Stomach smooth muscle (tissue), 2 donors: ENCODE measurements at regions not wholly inside any gene's neighbourhood (a gene's known extent, or its start where the extent isn't known, plus 50 kb on each side); places are given as distances from the start of the nearest gene placed in this dataset.
"Not testable (repeated sequence)": the region's sequence is repeated elsewhere in the genome, so short reads cannot be mapped to it uniquely, and the experiment has no call there.

Experiments
- H3K27ac ChIP-seq: one replicate; pipeline ENCODE4 v1.7.0; 2013; ENCODE audit warnings: mild to moderate bottlenecking, low read length, inconsistent platforms
- H3K27me3 ChIP-seq, 2 donors: one replicate each; pipeline ENCODE4 v1.7.0; 2013; ENCODE audit warnings: low read length in 2 of 2; ENCODE audit not compliant: insufficient read depth in 2 of 2, control insufficient read depth in 1 of 2
- H3K36me3 ChIP-seq, 2 donors: one replicate each; pipeline ENCODE4 v1.7.0; 2013; ENCODE audit warnings: low read length in 2 of 2; ENCODE audit not compliant: control insufficient read depth in 2 of 2, insufficient read depth in 2 of 2
- H3K4me1 ChIP-seq: one replicate; pipeline ENCODE4 v1.7.0; 2013; ENCODE audit warnings: low read length; ENCODE audit not compliant: control insufficient read depth, insufficient read depth
- H3K4me3 ChIP-seq, 2 donors: one replicate each; pipeline ENCODE4 v1.7.0; 2013; ENCODE audit warnings: low read length in 2 of 2
- H3K9ac ChIP-seq, 2 donors: one replicate each; pipeline ENCODE4 v1.7.0; 2013; ENCODE audit warnings: low read length in 2 of 2, mild to moderate bottlenecking in 1 of 2
- H3K9me3 ChIP-seq, 2 donors: one replicate each; pipeline ENCODE4 v1.7.0; 2013; ENCODE audit warnings: low read length in 2 of 2; ENCODE audit not compliant: control insufficient read depth in 2 of 2
- donor health status: healthy.
- donor health status: Pancreatic carcinoma.

GRCh38 chr4:131734321-131734720 is 1414.8 kb upstream of the PCDH10 start:
- not testable (repeated sequence) for H3K9ac ChIP-seq, H3K4me1 ChIP-seq, H3K36me3 ChIP-seq, H3K27ac ChIP-seq, H3K9me3 ChIP-seq, H3K27me3 ChIP-seq, H3K4me3 ChIP-seq

- not testable (repeated sequence) for H3K4me3 ChIP-seq
Observed at GRCh38 chr4:131734851-131735385, 1414.2 kb upstream of the PCDH10 start.

GRCh38 chr4:131738991-131739390 is 1410.1 kb upstream of the PCDH10 start:
- H3K9me3 ChIP-seq, H3K36me3 ChIP-seq, H3K4me1 ChIP-seq, H3K27ac ChIP-seq, H3K27me3 ChIP-seq, H3K9ac ChIP-seq, H3K4me3 ChIP-seq: not testable (repeated sequence)

More at GRCh38 chr4:131734851-131735385, 1414.2 kb upstream of the PCDH10 start:
- not testable (repeated sequence) for H3K27me3 ChIP-seq, H3K27ac ChIP-seq, H3K9me3 ChIP-seq, H3K9ac ChIP-seq, H3K4me1 ChIP-seq, H3K36me3 ChIP-seq

- H3K4me1 ChIP-seq, H3K9me3 ChIP-seq, H3K27ac ChIP-seq, H3K36me3 ChIP-seq, H3K9ac ChIP-seq, H3K27me3 ChIP-seq, H3K4me3 ChIP-seq: not testable (repeated sequence)
Observed at GRCh38 chr4:131741836-131742235, 1407.3 kb upstream of the PCDH10 start.

- H3K9ac ChIP-seq, H3K4me3 ChIP-seq, H3K36me3 ChIP-seq, H3K9me3 ChIP-seq, H3K27me3 ChIP-seq, H3K27ac ChIP-seq, H3K4me1 ChIP-seq: not testable (repeated sequence)
Observed at GRCh38 chr4:131742536-131743205, 1406.4 kb upstream of the PCDH10 start.

GRCh38 chr4:131743348-131743747 is 1405.7 kb upstream of the PCDH10 start:
- H3K4me3 ChIP-seq, H3K36me3 ChIP-seq, H3K27ac ChIP-seq: not testable (repeated sequence)

GRCh38 chr4:131747203-131747602 is 1401.9 kb upstream of the PCDH10 start:
- H3K9ac ChIP-seq, H3K27ac ChIP-seq, H3K9me3 ChIP-seq, H3K4me1 ChIP-seq, H3K4me3 ChIP-seq, H3K27me3 ChIP-seq, H3K36me3 ChIP-seq: not testable (repeated sequence)

More at GRCh38 chr4:131743348-131743747, 1405.7 kb upstream of the PCDH10 start:
- H3K9me3 ChIP-seq, H3K27me3 ChIP-seq, H3K4me1 ChIP-seq, H3K9ac ChIP-seq: not testable (repeated sequence)

GRCh38 chr4:131749224-131749623 is 1399.9 kb upstream of the PCDH10 start:
- not testable (repeated sequence) for H3K9ac ChIP-seq, H3K4me1 ChIP-seq, H3K4me3 ChIP-seq, H3K9me3 ChIP-seq, H3K27ac ChIP-seq, H3K27me3 ChIP-seq, H3K36me3 ChIP-seq

GRCh38 chr4:131750006-131750405 is 1399.1 kb upstream of the PCDH10 start:
- H3K9ac ChIP-seq, H3K36me3 ChIP-seq, H3K4me1 ChIP-seq, H3K27me3 ChIP-seq, H3K27ac ChIP-seq, H3K4me3 ChIP-seq, H3K9me3 ChIP-seq: not testable (repeated sequence)

- H3K9ac ChIP-seq, H3K9me3 ChIP-seq, H3K4me1 ChIP-seq, H3K36me3 ChIP-seq, H3K27ac ChIP-seq, H3K27me3 ChIP-seq, H3K4me3 ChIP-seq: not testable (repeated sequence)
Observed at GRCh38 chr4:131750469-131750868, 1398.6 kb upstream of the PCDH10 start.

- not testable (repeated sequence) for H3K27me3 ChIP-seq, H3K36me3 ChIP-seq, H3K4me1 ChIP-seq, H3K9me3 ChIP-seq, H3K4me3 ChIP-seq, H3K9ac ChIP-seq, H3K27ac ChIP-seq
Observed at GRCh38 chr4:131762234-131762633, 1386.9 kb upstream of the PCDH10 start.
